Lung (tissue), 11 donors: ENCODE measurements at regions not wholly inside any gene's neighbourhood (a gene's known extent, or its start where the extent isn't known, plus 50 kb on each side); places are given as distances from the start of the nearest gene placed in this dataset.

Source experiments
- ATAC-seq: fragments of 200-7000 bp; cut with Tn5 transposase; one replicate; pipeline ENCODE4 v1.9.1; 2020; ENCODE audit warnings: moderate number of reproducible peaks; ENCODE audit not compliant: insufficient read depth, low FRiP score
- DNase-seq, 3 donors: peaks; one replicate each; pipeline ENCODE4 v3.0.0-alpha.2; 2013 to 2017
- H3K27ac ChIP-seq, 2 donors: one replicate each; pipeline ENCODE4 v1.5.1; 2013; ENCODE audit warnings: mild to moderate bottlenecking in 2 of 2, moderate library complexity in 2 of 2, control low read depth in 1 of 2, inconsistent platforms in 1 of 2, low read depth in 1 of 2, low read length in 1 of 2
- H3K27me3 ChIP-seq, 3 donors: one replicate each; pipeline ENCODE4 v1.5.1; 2013; ENCODE audit warnings: low read length in 2 of 3; ENCODE audit not compliant: control insufficient read depth in 3 of 3, insufficient read depth in 3 of 3
- H3K36me3 ChIP-seq, 4 donors: one replicate each; pipeline ENCODE4 v1.5.1; 2013; ENCODE audit warnings: low read length in 4 of 4, mild to moderate bottlenecking in 1 of 4, moderate library complexity in 1 of 4; ENCODE audit not compliant: control insufficient read depth in 4 of 4, insufficient read depth in 4 of 4
- H3K4me1 ChIP-seq, 5 donors: one replicate each; pipeline ENCODE4 v1.5.1; 2013; ENCODE audit warnings: low read length in 5 of 5, mild to moderate bottlenecking in 2 of 5, moderate library complexity in 1 of 5; ENCODE audit not compliant: control insufficient read depth in 5 of 5, insufficient read depth in 5 of 5
- H3K4me3 ChIP-seq: one replicate; pipeline ENCODE4 v1.5.1; 2013; ENCODE audit warnings: mild to moderate bottlenecking, control low read depth, moderate library complexity
- H3K9ac ChIP-seq, 2 donors: one replicate each; pipeline ENCODE4 v1.5.1; 2013; ENCODE audit warnings: low read length in 2 of 2, control low read depth in 1 of 2; ENCODE audit not compliant: insufficient read depth in 1 of 2
- H3K9me3 ChIP-seq, 4 donors: one replicate each; pipeline ENCODE4 v1.5.1; 2013; ENCODE audit warnings: low read length in 3 of 4, mild to moderate bottlenecking in 1 of 4, moderate library complexity in 1 of 4; ENCODE audit not compliant: control insufficient read depth in 4 of 4, insufficient read depth in 3 of 4
- CTCF ChIP-seq: IDR thresholded peaks from 2 replicates; pipeline ENCODE4 v1.5.1; 2012; ENCODE audit warnings: mild to moderate bottlenecking; ENCODE audit errors: control extremely low read depth, extremely low read depth
- WGBS, 2 donors: extraction: QIAGEN DNeasy Blood & Tissue Kit; methylation state at CpG; one replicate each; pipeline ENCODE4 v1.1.7; 2013; 5-methylcytosine and 5-hydroxymethylcytosine counted together
- donor health status: control.
- donor health status: control.
- donor health status: Bipolar disorder and iron deficiency.
- donor health status: healthy.
- donor health status: DM: yes; HTN: yes; CAD: no.

- no peaks in the 10 kb centered on the region for H3K36me3 ChIP-seq
- H3K27me3 ChIP-seq: no peaks in the 10 kb centered on the region
- 97 to 99% methylated on average over 2 of the region's 2 CpGs for WGBS, 2 donors
- H3K27ac ChIP-seq: no peak overlapping the region
- ATAC-seq (no peak), DNase-seq (no peak)
- no peak overlapping the region for H3K9ac ChIP-seq
- no peak overlapping the region for H3K4me3 ChIP-seq
- H3K9me3 ChIP-seq: no peaks in the 10 kb centered on the region
- H3K4me1 ChIP-seq: peaks cover 0 to 4% (median 0%) of the 10 kb centered on the region in 5 donors
- TF ChIP-seq CTCF: no peak
Measured at GRCh38 chr6:138640028-138640427, 133.5 kb upstream of the CCDC28A start.

- H3K9ac ChIP-seq: no peak overlapping the region
- 96 to 97% methylated on average over 2 of the region's 2 CpGs for WGBS, 2 donors
- no peak for ATAC-seq
Measured at GRCh38 chr6:138643210-138643609, 130.4 kb upstream of the CCDC28A start.

GRCh38 chr6:138645976-138646640, 127.5 kb upstream of the CCDC28A start:
- ATAC-seq (no peak), DNase-seq (no peak)
- no peaks in the 10 kb centered on the region for H3K27me3 ChIP-seq
- H3K27ac ChIP-seq: no peak overlapping the region
- no peak overlapping the region for H3K9ac ChIP-seq
- 66 to 88% methylated on average over 3 of the region's 3 CpGs for WGBS, 2 donors
- peaks cover 0 to 6% (median 0%) of the 10 kb centered on the region in 5 donors for H3K4me1 ChIP-seq
- no peak overlapping the region for H3K4me3 ChIP-seq
- no peaks in the 10 kb centered on the region for H3K9me3 ChIP-seq
- no peaks in the 10 kb centered on the region for H3K36me3 ChIP-seq
- TF ChIP-seq CTCF: no peak

More at GRCh38 chr6:138643210-138643609, 130.4 kb upstream of the CCDC28A start:
- H3K36me3 ChIP-seq: no peaks in the 10 kb centered on the region
- H3K27me3 ChIP-seq: no peaks in the 10 kb centered on the region
- H3K27ac ChIP-seq: no peak overlapping the region
- TF ChIP-seq CTCF: no peak
- peaks cover 0 to 10% (median 0%) of the 10 kb centered on the region in 5 donors for H3K4me1 ChIP-seq
- H3K9me3 ChIP-seq: no peaks in the 10 kb centered on the region
- DNase-seq: no peak
- no peak overlapping the region for H3K4me3 ChIP-seq

- Histone ChIP-seq H3K27ac (no peak overlapping the region), H3K9ac (peak overlapping the region in 1 of 2 donors; percentile 82)
Measured at GRCh38 chr6:138647006-138647405, 126.6 kb upstream of the CCDC28A start.

More at GRCh38 chr6:138647006-138647405, 126.6 kb upstream of the CCDC28A start:
- Histone ChIP-seq H3K4me3 (no peak overlapping the region), H3K4me1 (peaks cover 0 to 6% (median 0%) of the 10 kb centered on the region in 5 donors), H3K9me3 (no peaks in the 10 kb centered on the region), H3K36me3 (no peaks in the 10 kb centered on the region), H3K27me3 (no peaks in the 10 kb centered on the region)
- no peak for ATAC-seq
- peak in 2 of 3 donors; percentile 89 to 94 for DNase-seq
- 57 to 72% methylated on average over 6 of the region's 6 CpGs for WGBS, 2 donors
- no peak for TF ChIP-seq CTCF
